ENCODE measurements at regions not wholly inside any gene's neighbourhood (a gene's known extent, or its start where the extent isn't known, plus 50 kb on each side); places are given as distances from the start of the nearest gene placed in this dataset.

DNA sequence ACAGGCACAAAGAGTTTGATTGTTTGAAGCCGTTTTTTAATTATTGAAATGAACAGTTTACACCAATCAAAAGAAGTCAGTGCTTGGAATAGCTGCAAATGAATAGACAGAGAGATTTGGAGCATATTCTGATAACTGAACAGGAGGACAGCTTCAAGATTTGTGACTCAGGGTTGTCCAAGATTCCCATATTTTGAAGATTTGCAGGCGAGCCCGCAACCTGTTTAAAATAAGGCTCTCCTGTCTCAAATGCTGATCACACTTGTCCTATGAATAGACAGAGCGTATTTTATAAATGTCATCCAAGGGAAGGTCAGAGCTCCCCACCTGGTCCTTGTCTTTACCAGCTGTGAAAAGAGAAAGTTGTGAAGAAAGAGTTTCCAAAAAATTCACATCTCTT lies 198.7 kb downstream of the RNF144A start (continued):
- TF ChIP-seq, protein P1, sequence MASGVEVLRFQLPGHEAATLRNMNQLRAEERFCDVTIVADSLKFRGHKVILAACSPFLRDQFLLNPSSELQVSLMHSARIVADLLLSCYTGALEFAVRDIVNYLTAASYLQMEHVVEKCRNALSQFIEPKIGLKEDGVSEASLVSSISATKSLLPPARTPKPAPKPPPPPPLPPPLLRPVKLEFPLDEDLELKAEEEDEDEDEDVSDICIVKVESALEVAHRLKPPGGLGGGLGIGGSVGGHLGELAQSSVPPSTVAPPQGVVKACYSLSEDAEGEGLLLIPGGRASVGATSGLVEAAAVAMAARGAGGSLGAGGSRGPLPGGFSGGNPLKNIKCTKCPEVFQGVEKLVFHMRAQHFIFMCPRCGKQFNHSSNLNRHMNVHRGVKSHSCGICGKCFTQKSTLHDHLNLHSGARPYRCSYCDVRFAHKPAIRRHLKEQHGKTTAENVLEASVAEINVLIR (CRISPR knock-in tag; IDR thresholded peaks at IDR 0.05): no peak
- TF ChIP-seq TGIF2 (CRISPR knock-in tag; IDR thresholded peaks at IDR 0.05): no peak

DNA sequence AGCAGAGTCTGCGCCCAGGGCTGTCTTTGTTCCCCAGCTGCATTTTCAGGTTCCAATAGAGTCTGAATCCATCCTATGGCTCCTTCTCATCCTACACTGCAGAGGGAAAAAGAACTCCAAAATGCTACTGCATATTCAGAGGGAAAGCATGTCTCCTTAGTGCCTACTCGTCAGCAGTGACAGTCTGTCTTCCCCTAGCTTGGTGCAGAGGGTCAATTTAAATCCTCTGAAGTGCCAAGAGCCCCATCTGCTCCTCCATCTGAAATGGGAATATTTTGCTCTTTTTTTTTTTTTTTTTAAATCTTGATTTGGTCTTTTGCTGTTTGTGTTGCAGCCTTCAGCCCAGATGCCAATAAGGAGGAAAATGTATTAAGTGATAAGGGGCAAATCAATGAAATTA lies 199.3 kb downstream of the RNF144A start:
- H3K4me1 ChIP-seq (replicated peaks in 1 of 2; ENCODE audit: control insufficient read depth in 2 of 2, insufficient read depth in 2 of 2, low read length in 2 of 2): no peaks in the 10 kb centered on the region
- peaks cover 4 to 9% of the 10 kb centered on the region in 2 experiments; a peak in 2 of 5 replicates for H3K27me3 ChIP-seq (ENCODE audit: control insufficient read depth in 2 of 2, insufficient read depth in 2 of 2, low read length in 2 of 2)
- H2AFZ ChIP-seq (ENCODE audit: low read depth, low read length): no peak overlapping the region
- H3K4me2 ChIP-seq (ENCODE audit: insufficient read depth, low read length): no peak overlapping the region
- H3K4me3 ChIP-seq: no peak overlapping the region
- no peaks in the 10 kb centered on the region for H3K36me3 ChIP-seq (ENCODE audit: control insufficient read depth, insufficient read depth, low read length)
- ChIA-PET POLR2A (no interaction called here), CTCF (ENCODE audit: low intra/inter-chr PET ratio) (no interaction called here)
- no peak for DNase-seq (ENCODE audit: extremely low read depth in 1 of 4, low spot score in 3 of 4)
- H3K79me2 ChIP-seq (ENCODE audit: control insufficient read depth, insufficient read depth, low read length): no peaks in the 10 kb centered on the region
- H3K27ac ChIP-seq (ENCODE audit: extremely low read depth, low read depth, low read length): no peak overlapping the region
- ATAC-seq: no peak
- no peaks in the 10 kb centered on the region for H4K20me1 ChIP-seq (replicated peaks; ENCODE audit: control insufficient read depth, insufficient read depth, low read length)
- no peak for FAIRE-seq
- in situ Hi-C loops (cut with MboI): no loop called here
- H3K9ac ChIP-seq (ENCODE audit: insufficient read depth in 1 of 2, low read depth in 2 of 2, low read length in 2 of 2): no peak overlapping the region
- WGBS (ENCODE audit: insufficient coverage, low coverage, missing lambda C conversion rate): 0% methylated on average over 2 of the region's 2 CpGs
- no peaks in the 10 kb centered on the region for H3K9me3 ChIP-seq (replicated peaks; ENCODE audit: control insufficient read depth, insufficient read depth, low read depth, low read length)
- intact Hi-C loops (cut with micrococcal nuclease): no loop called here
- BruUV-seq (replicated peaks): no TSS peak
- H3K9me1 ChIP-seq (ENCODE audit: control insufficient read depth, insufficient read depth, low read length): no peaks in the 10 kb centered on the region
- TF ChIP-seq BCOR (IDR thresholded peaks at IDR 0.05) (no peak), ZNF41 (CRISPR knock-in tag; conservative IDR thresholded peaks at IDR 0.05) (no peak), RFX1 (IDR thresholded peaks at IDR 0.05) (no peak), RBM17 (IDR thresholded peaks at IDR 0.05; ENCODE audit: borderline replicate concordance, low read depth, low read length) (no peak), MCM2 (IDR thresholded peaks at IDR 0.05; ENCODE audit: low read depth) (no peak), ZNF79 (CRISPR knock-in tag; IDR thresholded peaks at IDR 0.05; ENCODE audit: low read depth) (no peak)
- TF ChIP-seq, protein P2, sequence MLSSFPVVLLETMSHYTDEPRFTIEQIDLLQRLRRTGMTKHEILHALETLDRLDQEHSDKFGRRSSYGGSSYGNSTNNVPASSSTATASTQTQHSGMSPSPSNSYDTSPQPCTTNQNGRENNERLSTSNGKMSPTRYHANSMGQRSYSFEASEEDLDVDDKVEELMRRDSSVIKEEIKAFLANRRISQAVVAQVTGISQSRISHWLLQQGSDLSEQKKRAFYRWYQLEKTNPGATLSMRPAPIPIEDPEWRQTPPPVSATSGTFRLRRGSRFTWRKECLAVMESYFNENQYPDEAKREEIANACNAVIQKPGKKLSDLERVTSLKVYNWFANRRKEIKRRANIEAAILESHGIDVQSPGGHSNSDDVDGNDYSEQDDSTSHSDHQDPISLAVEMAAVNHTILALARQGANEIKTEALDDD (IDR thresholded peaks at IDR 0.05): no peak
- TF ChIP-seq, protein P3, sequence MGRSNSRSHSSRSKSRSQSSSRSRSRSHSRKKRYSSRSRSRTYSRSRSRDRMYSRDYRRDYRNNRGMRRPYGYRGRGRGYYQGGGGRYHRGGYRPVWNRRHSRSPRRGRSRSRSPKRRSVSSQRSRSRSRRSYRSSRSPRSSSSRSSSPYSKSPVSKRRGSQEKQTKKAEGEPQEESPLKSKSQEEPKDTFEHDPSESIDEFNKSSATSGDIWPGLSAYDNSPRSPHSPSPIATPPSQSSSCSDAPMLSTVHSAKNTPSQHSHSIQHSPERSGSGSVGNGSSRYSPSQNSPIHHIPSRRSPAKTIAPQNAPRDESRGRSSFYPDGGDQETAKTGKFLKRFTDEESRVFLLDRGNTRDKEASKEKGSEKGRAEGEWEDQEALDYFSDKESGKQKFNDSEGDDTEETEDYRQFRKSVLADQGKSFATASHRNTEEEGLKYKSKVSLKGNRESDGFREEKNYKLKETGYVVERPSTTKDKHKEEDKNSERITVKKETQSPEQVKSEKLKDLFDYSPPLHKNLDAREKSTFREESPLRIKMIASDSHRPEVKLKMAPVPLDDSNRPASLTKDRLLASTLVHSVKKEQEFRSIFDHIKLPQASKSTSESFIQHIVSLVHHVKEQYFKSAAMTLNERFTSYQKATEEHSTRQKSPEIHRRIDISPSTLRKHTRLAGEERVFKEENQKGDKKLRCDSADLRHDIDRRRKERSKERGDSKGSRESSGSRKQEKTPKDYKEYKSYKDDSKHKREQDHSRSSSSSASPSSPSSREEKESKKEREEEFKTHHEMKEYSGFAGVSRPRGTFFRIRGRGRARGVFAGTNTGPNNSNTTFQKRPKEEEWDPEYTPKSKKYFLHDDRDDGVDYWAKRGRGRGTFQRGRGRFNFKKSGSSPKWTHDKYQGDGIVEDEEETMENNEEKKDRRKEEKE (IDR thresholded peaks at IDR 0.05; ENCODE audit: borderline replicate concordance in 1 of 2, control insufficient read depth in 1 of 2, low read depth in 2 of 2, low read length in 1 of 2): no peak
- TF ChIP-seq, protein P4, sequence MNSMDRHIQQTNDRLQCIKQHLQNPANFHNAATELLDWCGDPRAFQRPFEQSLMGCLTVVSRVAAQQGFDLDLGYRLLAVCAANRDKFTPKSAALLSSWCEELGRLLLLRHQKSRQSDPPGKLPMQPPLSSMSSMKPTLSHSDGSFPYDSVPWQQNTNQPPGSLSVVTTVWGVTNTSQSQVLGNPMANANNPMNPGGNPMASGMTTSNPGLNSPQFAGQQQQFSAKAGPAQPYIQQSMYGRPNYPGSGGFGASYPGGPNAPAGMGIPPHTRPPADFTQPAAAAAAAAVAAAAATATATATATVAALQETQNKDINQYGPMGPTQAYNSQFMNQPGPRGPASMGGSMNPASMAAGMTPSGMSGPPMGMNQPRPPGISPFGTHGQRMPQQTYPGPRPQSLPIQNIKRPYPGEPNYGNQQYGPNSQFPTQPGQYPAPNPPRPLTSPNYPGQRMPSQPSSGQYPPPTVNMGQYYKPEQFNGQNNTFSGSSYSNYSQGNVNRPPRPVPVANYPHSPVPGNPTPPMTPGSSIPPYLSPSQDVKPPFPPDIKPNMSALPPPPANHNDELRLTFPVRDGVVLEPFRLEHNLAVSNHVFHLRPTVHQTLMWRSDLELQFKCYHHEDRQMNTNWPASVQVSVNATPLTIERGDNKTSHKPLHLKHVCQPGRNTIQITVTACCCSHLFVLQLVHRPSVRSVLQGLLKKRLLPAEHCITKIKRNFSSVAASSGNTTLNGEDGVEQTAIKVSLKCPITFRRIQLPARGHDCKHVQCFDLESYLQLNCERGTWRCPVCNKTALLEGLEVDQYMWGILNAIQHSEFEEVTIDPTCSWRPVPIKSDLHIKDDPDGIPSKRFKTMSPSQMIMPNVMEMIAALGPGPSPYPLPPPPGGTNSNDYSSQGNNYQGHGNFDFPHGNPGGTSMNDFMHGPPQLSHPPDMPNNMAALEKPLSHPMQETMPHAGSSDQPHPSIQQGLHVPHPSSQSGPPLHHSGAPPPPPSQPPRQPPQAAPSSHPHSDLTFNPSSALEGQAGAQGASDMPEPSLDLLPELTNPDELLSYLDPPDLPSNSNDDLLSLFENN (IDR thresholded peaks at IDR 0.05; ENCODE audit: low read depth in 2 of 2, low read length in 2 of 2): no peak

Data from K562 (cell line).